ENCODE measurements at regions not wholly inside any gene's neighbourhood (a gene's known extent, or its start where the extent isn't known, plus 50 kb on each side); places are given as distances from the start of the nearest gene placed in this dataset.
"Not testable (repeated sequence)": the region's sequence is repeated elsewhere in the genome, so short reads cannot be mapped to it uniquely, and the experiment has no call there.

DNA sequence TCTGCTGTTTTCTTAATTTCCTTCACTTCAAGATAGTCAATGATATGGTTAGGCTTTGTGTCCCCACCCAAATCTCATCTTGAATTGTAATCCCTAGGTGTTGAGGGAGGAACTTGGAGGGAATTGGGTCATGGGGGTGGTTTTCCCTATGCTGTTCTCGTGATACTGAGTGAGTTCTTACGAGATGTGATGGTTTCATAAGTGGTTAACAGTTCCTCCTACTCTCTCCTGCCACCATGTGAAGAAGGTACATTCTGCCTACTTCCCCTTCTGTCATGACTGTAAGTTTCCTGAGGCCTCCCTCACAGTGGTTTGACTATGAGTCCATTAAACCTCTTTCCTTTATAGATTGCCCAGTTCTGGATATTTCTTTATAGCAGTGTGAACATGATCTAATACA lies 74.0 kb upstream of the SAMSN1 start:
- no peak overlapping the region for H3K27ac ChIP-seq (ENCODE audit: low read depth)
- 86% methylated on average over 2 of the region's 2 CpGs for WGBS
- H3K36me3 ChIP-seq (ENCODE audit: insufficient read depth), result no peaks in the 10 kb centered on the region
- no peaks in the 10 kb centered on the region for H3K4me1 ChIP-seq (ENCODE audit: insufficient read depth)
- H3K4me3 ChIP-seq (ENCODE audit: low read depth, low read length), result no peak overlapping the region
- DNase-seq (ENCODE audit: extremely low spot score), result no peak

DNA sequence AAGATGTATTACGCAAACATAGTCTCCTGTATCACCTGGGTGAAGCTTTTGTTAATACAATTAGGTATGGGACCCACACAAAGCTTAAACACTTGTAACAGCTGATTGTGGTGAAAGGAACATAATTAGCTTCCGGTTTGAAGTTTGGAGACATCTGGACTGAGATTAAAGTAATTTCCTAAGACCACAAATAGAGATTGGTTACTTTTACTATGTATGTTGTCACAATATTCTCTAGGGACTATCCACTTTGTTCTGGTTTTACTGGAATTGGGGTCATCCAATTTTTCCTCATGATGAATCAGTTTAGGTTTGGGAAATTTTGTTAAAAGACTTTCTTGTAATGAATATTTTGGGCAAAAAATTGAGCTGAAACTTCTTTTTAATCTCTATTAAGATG lies 71.8 kb upstream of the SAMSN1 start:
- no peak for DNase-seq (ENCODE audit: extremely low spot score)
- Histone ChIP-seq H3K27ac (ENCODE audit: low read depth) (no peak overlapping the region), H3K36me3 (ENCODE audit: insufficient read depth) (no peaks in the 10 kb centered on the region), H3K4me3 (ENCODE audit: low read depth, low read length) (no peak overlapping the region), H3K4me1 (ENCODE audit: insufficient read depth) (no peaks in the 10 kb centered on the region)
- WGBS, result 73% methylated on average over 2 of the region's 2 CpGs

DNA sequence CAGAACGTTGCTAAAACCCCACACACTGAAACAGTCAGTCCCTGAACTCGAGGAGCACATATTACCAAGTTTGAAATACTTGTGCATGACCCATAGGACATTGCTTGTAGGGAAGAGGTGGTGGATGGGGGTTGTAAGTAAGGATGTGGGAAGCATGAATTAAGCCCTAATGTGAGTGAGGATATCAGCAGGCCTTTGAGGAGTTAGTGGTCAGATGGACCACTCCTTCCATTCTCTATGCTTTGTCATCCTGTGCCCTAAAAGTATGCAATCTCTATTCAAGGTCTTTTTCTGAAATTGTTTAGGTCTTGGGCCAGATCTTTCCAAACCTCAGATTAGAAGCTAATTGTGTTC lies 70.9 kb upstream of the SAMSN1 start:
- Histone ChIP-seq H3K4me1 (ENCODE audit: insufficient read depth) (no peaks in the 10 kb centered on the region), H3K4me3 (ENCODE audit: low read depth, low read length) (no peak overlapping the region), H3K36me3 (ENCODE audit: insufficient read depth) (no peaks in the 10 kb centered on the region), H3K27ac (ENCODE audit: low read depth) (no peak overlapping the region)
- DNase-seq (ENCODE audit: extremely low spot score), result no peak
- WGBS, result 66% methylated on average over 2 of the region's 2 CpGs

DNA sequence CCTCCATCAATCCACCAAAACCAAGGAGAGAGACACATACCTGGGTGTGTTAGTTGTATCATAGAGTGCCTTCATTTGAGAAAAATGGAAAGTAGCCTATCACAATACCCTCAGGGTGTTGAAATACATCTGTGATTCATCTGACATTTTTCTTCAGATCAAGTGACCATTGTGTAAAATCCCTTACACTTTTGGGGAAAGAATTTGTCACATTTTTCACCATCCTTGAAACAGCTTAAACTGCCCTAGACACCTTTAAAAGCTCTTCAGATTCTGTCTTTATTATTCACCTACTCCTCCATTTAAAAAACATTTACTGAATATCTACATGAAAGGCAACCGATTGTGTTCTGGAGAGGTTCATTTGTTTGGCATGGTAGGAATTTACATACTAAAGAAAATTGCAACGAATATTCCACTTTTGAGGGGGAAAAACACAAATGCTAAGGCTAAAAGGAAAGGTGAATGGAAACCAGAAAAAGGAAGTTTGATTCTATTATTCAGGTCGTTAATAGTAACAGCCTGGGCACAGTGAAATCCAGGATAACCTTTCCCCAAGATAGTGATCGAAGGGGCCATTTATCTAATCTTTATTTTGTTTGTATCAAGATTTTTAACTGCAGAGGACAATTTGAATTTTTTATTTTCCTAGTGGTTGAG lies 70.4 kb upstream of the SAMSN1 start:
- Histone ChIP-seq H3K4me3 (ENCODE audit: low read depth, low read length) (no peak overlapping the region), H3K4me1 (ENCODE audit: insufficient read depth) (no peaks in the 10 kb centered on the region), H3K27ac (ENCODE audit: low read depth) (no peak overlapping the region), H3K36me3 (ENCODE audit: insufficient read depth) (no peaks in the 10 kb centered on the region)
- DNase-seq (ENCODE audit: extremely low spot score), result no peak
- WGBS, result 56% methylated on average over 4 of the region's 4 CpGs

DNA sequence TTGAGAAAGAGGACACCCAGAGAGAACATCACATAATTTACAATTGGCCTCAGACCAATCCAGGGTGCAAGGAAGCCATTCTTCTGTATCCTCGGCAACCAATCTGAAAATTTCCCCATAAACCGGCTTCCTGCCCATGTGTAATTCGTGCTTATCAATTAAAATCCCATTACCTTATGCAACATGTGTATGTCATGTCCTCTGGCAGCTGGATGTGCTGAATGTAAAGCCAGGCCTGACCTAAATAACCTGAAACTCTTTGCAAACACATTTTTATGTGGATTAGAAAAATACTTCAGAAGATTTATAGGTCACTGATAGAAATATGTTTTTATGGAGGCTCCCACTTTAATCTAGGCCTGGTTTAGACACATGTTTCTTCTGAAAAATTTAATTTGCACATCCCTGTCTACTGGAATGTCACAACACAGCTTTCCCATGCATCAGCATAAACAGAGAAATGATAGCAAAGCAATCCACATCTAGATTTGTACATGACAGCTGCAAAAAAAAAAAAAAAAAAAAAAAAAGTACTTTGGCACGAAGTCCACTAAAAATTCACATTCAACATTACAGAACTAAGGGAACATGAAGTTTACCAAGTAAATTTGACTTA lies 69.4 kb upstream of the SAMSN1 start:
- no peaks in the 10 kb centered on the region for H3K4me1 ChIP-seq (ENCODE audit: insufficient read depth)
- no peaks in the 10 kb centered on the region for H3K36me3 ChIP-seq (ENCODE audit: insufficient read depth)
- H3K4me3 ChIP-seq (ENCODE audit: low read depth, low read length), result no peak overlapping the region
- no peak overlapping the region for H3K27ac ChIP-seq (ENCODE audit: low read depth)
- DNase-seq (ENCODE audit: extremely low spot score), result no peak
- 58% methylated on average over 4 of the region's 4 CpGs for whole genome bisulfite sequencing

DNA sequence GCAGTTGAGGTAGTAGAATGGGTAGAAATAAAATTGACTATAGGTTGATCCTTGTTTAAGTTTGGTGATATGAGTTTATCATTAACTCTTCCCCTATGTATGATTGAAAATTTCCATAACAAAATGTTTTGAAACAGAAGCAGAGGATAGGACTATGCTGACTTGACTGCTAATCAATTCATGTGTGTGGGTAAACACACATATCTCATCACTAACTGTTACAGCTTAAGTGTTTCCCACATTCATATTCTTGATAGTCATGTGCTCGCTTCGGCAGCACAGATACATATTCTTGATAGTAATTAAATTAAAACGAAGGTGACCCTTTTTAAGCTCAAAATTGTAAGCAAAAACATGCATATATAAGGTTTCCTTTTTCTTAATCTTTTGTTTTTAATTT lies 68.2 kb upstream of the SAMSN1 start:
- Histone ChIP-seq H3K36me3 (ENCODE audit: insufficient read depth) (no peaks in the 10 kb centered on the region), H3K27ac (ENCODE audit: low read depth) (no peak overlapping the region), H3K4me3 (ENCODE audit: low read depth, low read length) (no peak overlapping the region), H3K4me1 (ENCODE audit: insufficient read depth) (no peaks in the 10 kb centered on the region)
- WGBS, result 52% methylated on average over 3 of the region's 3 CpGs
- no peak for DNase-seq (ENCODE audit: extremely low spot score)

DNA sequence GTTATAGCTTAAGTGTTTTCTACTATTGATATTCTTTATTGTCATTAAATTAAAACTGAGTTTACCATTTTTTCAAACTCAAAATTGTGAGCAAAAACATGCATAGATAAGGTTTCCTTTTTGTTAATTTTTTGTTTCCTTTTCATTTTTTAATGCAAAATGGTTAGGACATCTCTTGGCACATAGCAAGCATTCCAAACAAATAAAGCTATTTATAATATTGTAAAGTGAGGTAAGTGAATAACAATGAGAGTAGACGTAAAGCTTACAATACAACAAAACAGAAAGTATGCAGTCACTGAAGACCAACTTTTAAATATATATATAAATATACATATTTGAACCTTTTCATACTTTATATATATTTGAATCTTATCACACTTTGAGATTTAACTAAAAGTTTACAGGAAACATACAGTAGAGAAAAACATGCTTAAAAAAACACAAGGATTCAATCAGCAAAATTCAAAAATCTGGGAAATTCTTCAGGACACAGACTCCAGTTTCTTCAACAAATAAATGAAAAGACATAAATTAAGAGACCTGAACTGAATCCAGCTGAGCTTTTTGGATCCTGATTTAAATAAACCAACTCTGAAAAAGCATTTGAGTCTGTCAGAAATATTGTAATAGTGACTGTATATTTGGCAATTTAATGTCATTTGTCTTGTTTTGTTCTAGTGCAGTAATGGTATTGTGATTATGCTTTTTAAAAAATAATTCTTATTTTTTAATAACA lies 67.5 kb upstream of the SAMSN1 start:
- Histone ChIP-seq H3K36me3 (ENCODE audit: insufficient read depth) (no peaks in the 10 kb centered on the region), H3K27ac (ENCODE audit: low read depth) (no peak overlapping the region), H3K4me3 (ENCODE audit: low read depth, low read length) (no peak overlapping the region), H3K4me1 (ENCODE audit: insufficient read depth) (no peaks in the 10 kb centered on the region)
- 53% methylated on average over 1 of the region's 1 CpG for WGBS
- DNase-seq (ENCODE audit: extremely low spot score), result no peak

DNA sequence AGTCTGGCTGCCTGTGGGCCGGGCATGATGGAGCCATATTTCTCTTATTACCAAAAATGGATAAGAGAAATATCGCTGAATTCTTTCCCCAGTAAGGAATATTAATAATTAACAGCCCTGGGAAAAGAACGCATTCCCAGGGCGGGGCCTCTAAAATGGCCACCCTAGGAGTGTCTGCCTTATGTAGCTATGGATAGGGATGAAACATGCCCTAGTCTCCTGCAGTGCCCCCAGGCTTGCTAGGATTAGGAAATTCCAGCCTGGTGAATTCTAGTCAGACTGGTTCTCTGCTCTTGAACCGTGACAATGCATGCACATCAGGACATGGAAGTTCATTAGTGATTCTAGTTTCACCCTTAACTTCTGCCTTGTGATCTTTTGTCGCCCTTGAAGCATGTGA lies 64.0 kb upstream of the SAMSN1 start:
- not testable (repeated sequence) for H3K36me3 ChIP-seq (ENCODE audit: insufficient read depth); H3K4me1 ChIP-seq (ENCODE audit: insufficient read depth); DNase-seq (ENCODE audit: extremely low spot score); H3K27ac ChIP-seq (ENCODE audit: low read depth); H3K4me3 ChIP-seq (ENCODE audit: low read depth, low read length)
- 95% methylated on average over 6 of the region's 6 CpGs for WGBS

DNA sequence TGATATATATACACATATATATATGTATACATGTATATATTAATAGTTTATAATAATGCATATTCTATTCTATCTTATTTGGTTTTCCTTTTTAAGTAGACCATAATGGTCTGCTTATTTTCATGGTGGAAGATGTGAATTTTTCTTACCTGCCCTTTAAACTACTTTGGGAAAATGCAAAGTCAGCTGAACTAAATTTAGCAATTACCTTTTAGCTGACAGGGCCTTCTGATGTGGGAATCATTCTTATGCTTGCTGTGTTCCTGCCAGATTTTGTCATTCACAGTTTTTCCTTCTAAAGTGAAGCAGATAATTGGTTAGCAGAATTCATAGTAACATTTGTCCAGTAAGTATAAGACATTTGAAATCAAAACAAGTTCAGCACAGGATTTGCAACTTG lies 63.2 kb upstream of the SAMSN1 start:
- DNase-seq (ENCODE audit: extremely low spot score), result no peak
- Histone ChIP-seq H3K36me3 (ENCODE audit: insufficient read depth) (no peaks in the 10 kb centered on the region), H3K27ac (ENCODE audit: low read depth) (no peak overlapping the region), H3K4me1 (ENCODE audit: insufficient read depth) (no peaks in the 10 kb centered on the region), H3K4me3 (ENCODE audit: low read depth, low read length) (no peak overlapping the region)

DNA sequence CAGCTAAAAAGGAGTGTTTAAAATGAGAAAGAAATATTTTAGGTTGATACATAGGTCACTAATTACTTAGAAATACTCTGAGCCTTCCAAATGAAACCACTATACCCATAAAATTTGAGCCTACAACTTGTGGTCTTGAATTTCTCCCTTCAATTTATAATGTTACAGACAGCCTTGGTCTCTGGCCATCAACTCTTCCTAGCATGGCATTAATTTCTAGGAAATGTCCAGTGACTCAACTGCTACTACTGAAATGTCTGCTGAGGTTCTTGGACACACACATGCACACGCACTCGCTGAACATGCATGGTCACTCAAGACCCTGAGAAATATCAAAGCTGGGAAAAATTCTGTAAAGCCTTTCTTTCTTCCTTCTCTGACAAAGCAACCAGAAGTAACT lies 61.1 kb upstream of the SAMSN1 start:
- WGBS, result 99% methylated on average over 2 of the region's 2 CpGs
- no peaks in the 10 kb centered on the region for H3K36me3 ChIP-seq (ENCODE audit: insufficient read depth)

DNA sequence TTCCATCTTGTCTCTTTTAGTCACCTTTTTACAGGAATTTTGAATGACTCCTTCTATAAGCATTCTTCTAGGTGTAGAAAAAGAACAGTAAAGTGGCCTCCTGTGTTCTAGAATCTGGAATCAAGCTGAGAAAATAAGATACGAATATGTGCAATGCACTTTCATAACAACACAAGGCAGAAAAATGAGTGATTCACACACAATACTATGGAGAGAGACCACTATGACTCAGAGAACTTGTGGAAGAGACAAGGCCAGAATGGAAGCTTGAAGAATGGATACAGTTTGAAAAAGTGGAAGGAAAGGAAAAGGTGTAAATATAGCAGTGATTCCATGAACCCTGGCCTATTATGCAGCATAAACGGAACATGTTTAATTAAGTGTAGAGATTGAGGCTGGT lies 57.1 kb upstream of the SAMSN1 start:
- Histone ChIP-seq H3K4me1 (ENCODE audit: insufficient read depth) (peaks cover 1% of the 10 kb centered on the region), H3K4me3 (ENCODE audit: low read depth, low read length) (no peak overlapping the region), H3K27ac (ENCODE audit: low read depth) (no peak overlapping the region), H3K36me3 (ENCODE audit: insufficient read depth) (no peaks in the 10 kb centered on the region)
- no peak for DNase-seq (ENCODE audit: extremely low spot score)
- 72% methylated on average over 2 of the region's 2 CpGs for WGBS

More for the DNA sequence above, 61.1 kb upstream of the SAMSN1 start:
- Histone ChIP-seq H3K4me3 (ENCODE audit: low read depth, low read length) (no peak overlapping the region), H3K27ac (ENCODE audit: low read depth) (no peak overlapping the region), H3K4me1 (ENCODE audit: insufficient read depth) (no peaks in the 10 kb centered on the region)
- no peak for DNase-seq (ENCODE audit: extremely low spot score)

DNA sequence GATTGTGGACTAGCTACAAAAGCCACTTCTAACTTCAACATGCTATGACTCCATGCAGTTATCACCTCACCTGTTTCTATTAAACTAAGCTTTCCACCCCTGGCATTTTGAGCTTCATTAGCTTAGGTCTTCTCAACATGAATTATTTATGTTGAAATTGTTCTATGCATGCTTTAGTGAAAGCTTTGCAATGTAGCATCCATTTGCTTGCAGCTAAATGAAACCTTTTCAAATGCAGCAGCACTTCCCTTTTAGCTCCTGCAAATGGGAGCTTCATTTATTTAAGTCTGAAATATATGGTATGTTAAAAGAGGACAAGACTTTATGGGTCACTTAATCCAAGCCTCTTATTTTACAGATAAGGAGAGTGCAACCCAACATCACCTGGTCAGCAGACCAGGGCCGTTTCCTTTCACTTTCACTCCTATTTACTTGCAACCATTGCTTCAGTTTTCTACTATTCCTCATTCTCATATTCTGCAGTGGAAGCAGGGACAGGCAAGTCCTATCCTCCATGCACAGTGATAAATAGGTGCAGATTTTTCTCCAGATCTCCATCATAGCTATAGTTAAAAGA lies 56.4 kb upstream of the SAMSN1 start:
- Histone ChIP-seq H3K4me1 (ENCODE audit: insufficient read depth) (peaks cover 1% of the 10 kb centered on the region), H3K36me3 (ENCODE audit: insufficient read depth) (no peaks in the 10 kb centered on the region), H3K27ac (ENCODE audit: low read depth) (no peak overlapping the region), H3K4me3 (ENCODE audit: low read depth, low read length) (no peak overlapping the region)
- WGBS, result 22% methylated on average over 1 of the region's 1 CpG
- DNase-seq (ENCODE audit: extremely low spot score), result no peak

DNA sequence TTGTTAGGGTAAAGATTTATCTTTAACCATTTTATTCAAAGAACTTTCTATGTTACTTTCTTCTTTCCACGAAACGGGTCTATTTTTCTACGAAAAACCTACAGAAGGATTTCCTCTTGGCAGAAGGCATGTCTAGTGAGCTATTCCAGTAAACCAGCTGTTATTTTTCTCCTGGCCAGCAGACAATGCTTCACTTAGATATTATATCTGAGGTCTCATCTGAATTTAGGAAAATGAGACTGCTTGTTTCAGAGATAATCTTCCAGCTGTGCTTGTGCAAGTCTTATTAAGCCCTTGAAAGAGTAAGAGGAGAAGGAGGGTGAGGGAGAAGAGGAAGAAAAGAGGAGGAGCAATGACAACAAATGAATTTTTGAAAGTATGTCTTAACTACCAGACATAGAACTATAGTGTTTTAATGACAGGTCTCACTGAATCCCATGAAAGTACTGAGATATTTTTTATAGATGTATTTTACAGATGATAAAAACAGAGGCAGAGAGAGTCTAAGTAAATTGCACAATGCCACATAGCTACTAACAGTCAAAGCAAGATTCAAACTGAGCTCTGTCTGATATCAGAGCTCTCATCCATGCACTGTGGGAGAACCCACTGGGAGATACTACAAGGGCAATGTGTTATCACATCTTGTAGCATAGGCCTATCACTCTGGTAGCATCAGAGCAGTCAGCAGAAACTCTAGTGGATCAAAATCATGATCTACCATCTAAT lies 54.6 kb upstream of the SAMSN1 start:
- H3K27ac ChIP-seq (ENCODE audit: low read depth), result no peak overlapping the region
- no peak for DNase-seq (ENCODE audit: extremely low spot score)
- no peak overlapping the region for H3K4me3 ChIP-seq (ENCODE audit: low read depth, low read length)
- no peaks in the 10 kb centered on the region for H3K36me3 ChIP-seq (ENCODE audit: insufficient read depth)
- WGBS, result 45% methylated on average over 3 of the region's 3 CpGs
- peaks cover 1% of the 10 kb centered on the region for H3K4me1 ChIP-seq (ENCODE audit: insufficient read depth)

DNA sequence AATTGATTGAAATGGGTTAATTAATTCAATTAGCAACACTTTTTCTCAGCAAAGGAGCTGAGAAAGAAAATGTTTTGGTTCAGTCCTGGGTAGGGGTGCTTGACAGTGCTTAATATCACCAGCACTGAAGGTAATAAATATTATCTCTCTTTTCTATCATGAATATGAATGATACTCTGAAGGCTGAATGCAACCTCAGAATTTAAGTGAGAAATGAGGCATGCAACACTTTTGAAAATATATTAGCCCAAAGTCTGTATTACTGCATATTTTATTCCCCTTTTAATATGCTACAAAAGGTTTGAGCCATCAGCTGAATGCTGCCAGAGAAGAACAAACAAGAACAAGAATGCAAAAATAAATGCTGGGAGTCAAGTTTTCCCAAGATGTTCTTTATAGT lies 52.0 kb upstream of the SAMSN1 start:
- no peak for DNase-seq (ENCODE audit: extremely low spot score)
- H3K27ac ChIP-seq (ENCODE audit: low read depth), result no peak overlapping the region
- peaks cover 1% of the 10 kb centered on the region for H3K4me1 ChIP-seq (ENCODE audit: insufficient read depth)
- H3K4me3 ChIP-seq (ENCODE audit: low read depth, low read length), result no peak overlapping the region
- H3K36me3 ChIP-seq (ENCODE audit: insufficient read depth), result no peaks in the 10 kb centered on the region
